GM12878 (cell line): ENCODE measurements at regions not wholly inside any gene's neighbourhood (a gene's known extent, or its start where the extent isn't known, plus 50 kb on each side); places are given as distances from the start of the nearest gene placed in this dataset.

Source experiments
- ATAC-seq: fragments of 200-7000 bp; cut with Tn5 transposase; 3 replicates; pipeline ENCODE4 v1.9.1; 2020; ENCODE audit warnings: mild to moderate bottlenecking, moderate library complexity
- BruUV-seq: library from RNA; stranded (reverse); fragments of 400-500 nt; replicated peaks from 2 replicates; lab custom pipeline; 2021; lab: Mats Ljungman, UMichigan
- CTCF ChIA-PET: fragments of 300-600 bp; sonication (Branson Sonifier 250); formaldehyde crosslinking; extraction: SDS; loops from one replicate; lab custom pipeline; 2021; ENCODE audit warnings: inconsistent platforms; lab: Yijun Ruan, JAX
- POLR2A ChIA-PET: fragments of 350-600 bp; formaldehyde crosslinking; extraction: SDS; loops from one replicate; lab custom pipeline; 2021; ENCODE audit warnings: inconsistent platforms; lab: Charles Lee
- RAD21 ChIA-PET: fragments of 300-600 bp; sonication (Branson Sonifier 250); formaldehyde crosslinking; loops from one replicate; lab custom pipeline; 2023; ENCODE audit warnings: antibody characterized with exemption; ENCODE audit not compliant: unreplicated experiment; lab: Charles Lee
- SMC1A ChIA-PET: fragments of 300-600 bp; sonication (Branson Sonifier 250); formaldehyde crosslinking; loops from one replicate; lab custom pipeline; 2023; ENCODE audit not compliant: unreplicated experiment, uncharacterized antibody; lab: Charles Lee
- DNase-seq: peaks from one replicate; pipeline ENCODE4 v3.0.0-alpha.2; 2011; ENCODE audit warnings: low read depth, low spot score
- FAIRE-seq: peaks from 3 replicates; lab custom pipeline; 2011; peaks lifted over from hg19 to GRCh38; lab: Jason Lieb, UNC
- H2AFZ ChIP-seq: 2 replicates; pipeline ENCODE4 v1.6.0; 2011; ENCODE audit warnings: low read depth, low read length, control low read depth; ENCODE audit not compliant: control insufficient read depth
- H3K27ac ChIP-seq: 2 replicates; pipeline ENCODE4 v1.5.1; 2011; ENCODE audit warnings: control low read depth; ENCODE audit not compliant: control insufficient read depth, insufficient read depth
- H3K27me3 ChIP-seq, 2 experiments: replicated peaks in 1 of 2; 2 replicates each; pipeline versions ENCODE4 v1.6.0 to v1.6.1; 2011; ENCODE audit warnings: low read length in 1 of 2; ENCODE audit not compliant: control insufficient read depth in 2 of 2, insufficient read depth in 2 of 2
- H3K36me3 ChIP-seq, 2 experiments: 2 replicates each; pipeline ENCODE4 v1.5.1; 2011; ENCODE audit warnings: low read length in 1 of 2; ENCODE audit not compliant: control insufficient read depth in 2 of 2, insufficient read depth in 2 of 2
- H3K4me1 ChIP-seq: 2 replicates; pipeline ENCODE4 v1.6.1; 2011; ENCODE audit warnings: mild to moderate bottlenecking, low read length, moderate library complexity, mixed read lengths; ENCODE audit not compliant: control insufficient read depth, insufficient read depth
- H3K4me2 ChIP-seq: 2 replicates; pipeline ENCODE4 v1.6.0; 2011; ENCODE audit warnings: control low read depth; ENCODE audit not compliant: control insufficient read depth, insufficient read depth
- H3K4me3 ChIP-seq: fragments of 200-600 bp; sonication (generic); 2 replicates; pipeline ENCODE4 v1.5.1; 2016
- H3K79me2 ChIP-seq: 2 replicates; pipeline ENCODE4 v1.6.0; 2011; ENCODE audit warnings: low read length; ENCODE audit not compliant: control insufficient read depth, insufficient read depth
- H3K9ac ChIP-seq: 2 replicates; pipeline ENCODE4 v1.8.0; 2011; ENCODE audit warnings: low read length, control low read depth, mixed read lengths; ENCODE audit not compliant: control insufficient read depth, insufficient read depth
- H3K9me3 ChIP-seq: replicated peaks from 3 replicates; pipeline ENCODE4 v1.5.1; 2011; ENCODE audit warnings: mild to moderate bottlenecking, low read length; ENCODE audit not compliant: control insufficient read depth, insufficient read depth
- H4K20me1 ChIP-seq: 2 replicates; pipeline ENCODE4 v1.6.0; 2011; ENCODE audit not compliant: control insufficient read depth, insufficient read depth
- BCL11A ChIP-seq: IDR thresholded peaks from 2 replicates; pipeline ENCODE4 v1.6.1; 2011; ENCODE audit warnings: low read depth, low read length
- EP300 ChIP-seq, 2 experiments: fragments of 150-350 bp in 1 of 2; IDR thresholded peaks; 2 replicates each; pipeline ENCODE4 v1.6.1; 2011 to 2012; ENCODE audit warnings: low read depth in 2 of 2, low read length in 2 of 2, borderline replicate concordance in 1 of 2, improper control_type of control experiment in 1 of 2, inconsistent platforms in 1 of 2; ENCODE audit not compliant: control insufficient read depth in 1 of 2
- EZH2 ChIP-seq: IDR thresholded peaks from 2 replicates; pipeline ENCODE4 v1.6.1; 2012; ENCODE audit warnings: low read depth, mild to moderate bottlenecking, control low read depth, inconsistent platforms, low read length, borderline replicate concordance; ENCODE audit not compliant: control insufficient read depth
- FOXM1 ChIP-seq: IDR thresholded peaks from 2 replicates; pipeline ENCODE4 v1.6.1; 2012; ENCODE audit warnings: low read depth, mild to moderate bottlenecking, inconsistent platforms, low read length, moderate library complexity
- HDAC6 ChIP-seq: fragments of 200-600 bp; sonication (generic); IDR thresholded peaks from one replicate; pipeline ENCODE4 v1.8.0; 2017; ENCODE audit warnings: antibody characterized with exemption; ENCODE audit not compliant: unreplicated experiment
- LARP7 ChIP-seq: fragments of 450-650 bp; IDR thresholded peaks from 2 replicates; pipeline ENCODE4 v1.6.1; 2017; ENCODE audit warnings: mild to moderate bottlenecking
- NFYB ChIP-seq: IDR thresholded peaks from 2 replicates; pipeline ENCODE4 v1.6.1; 2011; ENCODE audit warnings: low read depth, mild to moderate bottlenecking, low read length, improper control_type of control experiment, moderate library complexity; ENCODE audit not compliant: insufficient read depth
- POLR2AphosphoS5 ChIP-seq: IDR thresholded peaks from 2 replicates; pipeline ENCODE4 v1.6.1; 2011; ENCODE audit warnings: mild to moderate bottlenecking, low read length, inconsistent platforms
- RCOR1 ChIP-seq: conservative IDR thresholded peaks from 2 replicates; pipeline ENCODE4 v1.6.1; 2012; ENCODE audit warnings: low read depth, low read length, improper control_type of control experiment
- TAF1 ChIP-seq: IDR thresholded peaks from 2 replicates; pipeline ENCODE4 v1.6.1; 2011; ENCODE audit warnings: mild to moderate bottlenecking, low read depth, low read length, borderline replicate concordance
- ZSCAN29 ChIP-seq: fragments of 450-650 bp; IDR thresholded peaks from 2 replicates; pipeline ENCODE4 v1.6.1; 2017; ENCODE audit warnings: mild to moderate bottlenecking, moderate library complexity
- WGBS: methylation state at CpG from one replicate; pipeline ENCODE4 v1.1.6; 2016; ENCODE audit warnings: low lambda C conversion rate; ENCODE audit not compliant: insufficient replicate concordance, insufficient coverage; ENCODE audit errors: missing lambda C conversion rate; 5-methylcytosine and 5-hydroxymethylcytosine counted together
- in situ Hi-C: fragments of 300-500 bp; cut with MboI; formaldehyde crosslinking; loops from 9 replicates; pipeline ENCODE4 v1.14.3; 2018; ENCODE audit warnings: mixed read lengths
- intact Hi-C: fragments of 100-400 bp; cut with micrococcal nuclease; formaldehyde crosslinking; loops from one replicate; pipeline ENCODE4 v1.14.2; 2022; ENCODE audit not compliant: unreplicated experiment
- TF ChIP-seq, protein P1 (sequence below): fragments of 450-650 bp; IDR thresholded peaks from 2 replicates; pipeline ENCODE4 v1.6.1; 2016; ENCODE audit warnings: mild to moderate bottlenecking
- TF ChIP-seq, protein P2 (sequence below): fragments of 450-650 bp; IDR thresholded peaks from 2 replicates; pipeline ENCODE4 v1.6.1; 2017; ENCODE audit warnings: mild to moderate bottlenecking
- TF ChIP-seq, protein P3 (sequence below): IDR thresholded peaks from 2 replicates; pipeline ENCODE4 v1.6.1; 2011; ENCODE audit warnings: low read depth, low read length, improper control_type of control experiment, borderline replicate concordance
- TF ChIP-seq, protein P4 (sequence below): fragments of 450-650 bp; IDR thresholded peaks from 2 replicates; pipeline ENCODE4 v1.6.1; 2017; ENCODE audit warnings: mild to moderate bottlenecking, moderate library complexity

DNA sequence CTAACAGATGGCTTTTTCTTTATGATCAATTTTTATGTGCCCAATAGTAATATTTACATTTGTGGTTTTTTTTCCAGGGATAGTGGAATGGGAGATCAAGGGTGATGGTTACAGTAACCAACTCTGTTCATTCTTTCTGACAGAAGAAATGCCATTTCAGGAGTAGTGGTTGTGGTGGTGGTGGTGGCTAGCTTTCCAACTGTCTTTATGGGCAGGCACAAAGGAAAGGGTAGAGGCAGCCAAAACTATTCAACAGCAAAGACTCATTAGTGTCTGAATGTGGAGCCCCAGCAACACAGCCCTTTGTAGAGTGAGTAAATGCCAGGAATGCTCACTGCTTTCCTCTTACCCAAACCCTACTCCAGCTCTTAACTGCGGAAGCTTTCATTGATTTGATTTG is 227.7 kb downstream of the RND3 start:
- BruUV-seq: no TSS peak
- Histone ChIP-seq H3K4me1 (no peaks in the 10 kb centered on the region), H3K27ac (no peak overlapping the region), H3K9me3 (no peaks in the 10 kb centered on the region), H3K27me3 (no peaks in the 10 kb centered on the region), H3K4me3 (no peak overlapping the region), H3K4me2 (no peak overlapping the region), H3K9ac (no peak overlapping the region), H3K36me3 (no peaks in the 10 kb centered on the region), H3K79me2 (no peaks in the 10 kb centered on the region), H2AFZ (no peak overlapping the region), H4K20me1 (no peaks in the 10 kb centered on the region)
- POLR2A ChIA-PET: no interaction called here
- no peak for ATAC-seq
- FAIRE-seq: no peak
- TF ChIP-seq HDAC6 (no peak), BCL11A (no peak), EP300 (IDR thresholded peaks at IDR 0.05; ENCODE audit: borderline replicate concordance in 1 of 2, control insufficient read depth in 1 of 2, low read depth in 2 of 2, low read length in 2 of 2) (no peak), NFYB (no peak), TAF1 (no peak), LARP7 (no peak), FOXM1 (no peak), RCOR1 (no peak), EZH2 (no peak), POLR2AphosphoS5 (no peak), ZSCAN29 (no peak)
- TF ChIP-seq, protein P1, sequence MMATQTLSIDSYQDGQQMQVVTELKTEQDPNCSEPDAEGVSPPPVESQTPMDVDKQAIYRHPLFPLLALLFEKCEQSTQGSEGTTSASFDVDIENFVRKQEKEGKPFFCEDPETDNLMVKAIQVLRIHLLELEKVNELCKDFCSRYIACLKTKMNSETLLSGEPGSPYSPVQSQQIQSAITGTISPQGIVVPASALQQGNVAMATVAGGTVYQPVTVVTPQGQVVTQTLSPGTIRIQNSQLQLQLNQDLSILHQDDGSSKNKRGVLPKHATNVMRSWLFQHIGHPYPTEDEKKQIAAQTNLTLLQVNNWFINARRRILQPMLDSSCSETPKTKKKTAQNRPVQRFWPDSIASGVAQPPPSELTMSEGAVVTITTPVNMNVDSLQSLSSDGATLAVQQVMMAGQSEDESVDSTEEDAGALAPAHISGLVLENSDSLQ: no peak
- TF ChIP-seq, protein P2, sequence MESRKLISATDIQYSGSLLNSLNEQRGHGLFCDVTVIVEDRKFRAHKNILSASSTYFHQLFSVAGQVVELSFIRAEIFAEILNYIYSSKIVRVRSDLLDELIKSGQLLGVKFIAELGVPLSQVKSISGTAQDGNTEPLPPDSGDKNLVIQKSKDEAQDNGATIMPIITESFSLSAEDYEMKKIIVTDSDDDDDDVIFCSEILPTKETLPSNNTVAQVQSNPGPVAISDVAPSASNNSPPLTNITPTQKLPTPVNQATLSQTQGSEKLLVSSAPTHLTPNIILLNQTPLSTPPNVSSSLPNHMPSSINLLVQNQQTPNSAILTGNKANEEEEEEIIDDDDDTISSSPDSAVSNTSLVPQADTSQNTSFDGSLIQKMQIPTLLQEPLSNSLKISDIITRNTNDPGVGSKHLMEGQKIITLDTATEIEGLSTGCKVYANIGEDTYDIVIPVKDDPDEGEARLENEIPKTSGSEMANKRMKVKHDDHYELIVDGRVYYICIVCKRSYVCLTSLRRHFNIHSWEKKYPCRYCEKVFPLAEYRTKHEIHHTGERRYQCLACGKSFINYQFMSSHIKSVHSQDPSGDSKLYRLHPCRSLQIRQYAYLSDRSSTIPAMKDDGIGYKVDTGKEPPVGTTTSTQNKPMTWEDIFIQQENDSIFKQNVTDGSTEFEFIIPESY: no peak
- TF ChIP-seq, protein P3, sequence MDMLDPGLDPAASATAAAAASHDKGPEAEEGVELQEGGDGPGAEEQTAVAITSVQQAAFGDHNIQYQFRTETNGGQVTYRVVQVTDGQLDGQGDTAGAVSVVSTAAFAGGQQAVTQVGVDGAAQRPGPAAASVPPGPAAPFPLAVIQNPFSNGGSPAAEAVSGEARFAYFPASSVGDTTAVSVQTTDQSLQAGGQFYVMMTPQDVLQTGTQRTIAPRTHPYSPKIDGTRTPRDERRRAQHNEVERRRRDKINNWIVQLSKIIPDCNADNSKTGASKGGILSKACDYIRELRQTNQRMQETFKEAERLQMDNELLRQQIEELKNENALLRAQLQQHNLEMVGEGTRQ: no peak
- TF ChIP-seq, protein P4, sequence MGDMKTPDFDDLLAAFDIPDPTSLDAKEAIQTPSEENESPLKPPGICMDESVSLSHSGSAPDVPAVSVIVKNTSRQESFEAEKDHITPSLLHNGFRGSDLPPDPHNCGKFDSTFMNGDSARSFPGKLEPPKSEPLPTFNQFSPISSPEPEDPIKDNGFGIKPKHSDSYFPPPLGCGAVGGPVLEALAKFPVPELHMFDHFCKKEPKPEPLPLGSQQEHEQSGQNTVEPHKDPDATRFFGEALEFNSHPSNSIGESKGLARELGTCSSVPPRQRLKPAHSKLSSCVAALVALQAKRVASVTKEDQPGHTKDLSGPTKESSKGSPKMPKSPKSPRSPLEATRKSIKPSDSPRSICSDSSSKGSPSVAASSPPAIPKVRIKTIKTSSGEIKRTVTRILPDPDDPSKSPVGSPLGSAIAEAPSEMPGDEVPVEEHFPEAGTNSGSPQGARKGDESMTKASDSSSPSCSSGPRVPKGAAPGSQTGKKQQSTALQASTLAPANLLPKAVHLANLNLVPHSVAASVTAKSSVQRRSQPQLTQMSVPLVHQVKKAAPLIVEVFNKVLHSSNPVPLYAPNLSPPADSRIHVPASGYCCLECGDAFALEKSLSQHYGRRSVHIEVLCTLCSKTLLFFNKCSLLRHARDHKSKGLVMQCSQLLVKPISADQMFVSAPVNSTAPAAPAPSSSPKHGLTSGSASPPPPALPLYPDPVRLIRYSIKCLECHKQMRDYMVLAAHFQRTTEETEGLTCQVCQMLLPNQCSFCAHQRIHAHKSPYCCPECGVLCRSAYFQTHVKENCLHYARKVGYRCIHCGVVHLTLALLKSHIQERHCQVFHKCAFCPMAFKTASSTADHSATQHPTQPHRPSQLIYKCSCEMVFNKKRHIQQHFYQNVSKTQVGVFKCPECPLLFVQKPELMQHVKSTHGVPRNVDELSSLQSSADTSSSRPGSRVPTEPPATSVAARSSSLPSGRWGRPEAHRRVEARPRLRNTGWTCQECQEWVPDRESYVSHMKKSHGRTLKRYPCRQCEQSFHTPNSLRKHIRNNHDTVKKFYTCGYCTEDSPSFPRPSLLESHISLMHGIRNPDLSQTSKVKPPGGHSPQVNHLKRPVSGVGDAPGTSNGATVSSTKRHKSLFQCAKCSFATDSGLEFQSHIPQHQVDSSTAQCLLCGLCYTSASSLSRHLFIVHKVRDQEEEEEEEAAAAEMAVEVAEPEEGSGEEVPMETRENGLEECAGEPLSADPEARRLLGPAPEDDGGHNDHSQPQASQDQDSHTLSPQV: no peak
- in situ Hi-C loops (no loop called here), intact Hi-C loops (no loop called here)
- 30% methylated on average over 1 of the region's 1 CpG for WGBS
- SMC1A ChIA-PET: no interaction called here
- RAD21 ChIA-PET: no interaction called here
- DNase-seq: no peak
- CTCF ChIA-PET: no interaction called here
